T-cell (primary cell): ENCODE measurements at regions not wholly inside any gene's neighbourhood (a gene's known extent, or its start where the extent isn't known, plus 50 kb on each side); places are given as distances from the start of the nearest gene placed in this dataset.

Experiments
- ATAC-seq, 4 experiments: fragments of 200-7000 bp in 3 of 4; fragments of 150-1000 bp in 1 of 4; cut with Tn5 transposase; replicated peaks in 1 of 4; 1 replicate in 3 of 4; 2 replicates in 1 of 4; pipeline ENCODE4 v1.10.0; 2021; ENCODE audit warnings: moderate library complexity in 3 of 4, mild to moderate bottlenecking in 2 of 4, moderate number of reproducible peaks in 1 of 4
- CTCF ChIA-PET, 2 donors: fragments of 300-600 bp; sonication (Branson Sonifier 250); formaldehyde crosslinking; loops; one replicate each; lab custom pipeline; 2022; ENCODE audit warnings: antibody characterized with exemption in 2 of 2; lab: Charles Lee
- POLR2A ChIA-PET, 2 donors: fragments of 300-600 bp; sonication (Branson Sonifier 250); formaldehyde crosslinking; loops; one replicate each; lab custom pipeline; 2022; ENCODE audit warnings: antibody characterized with exemption in 2 of 2; lab: Charles Lee
- DNase-seq, 35 experiments: peaks; one replicate each; pipeline versions ENCODE4 v3.0.0 to v3.0.0-alpha.2; 2013 to 2023
- H3K27ac ChIP-seq: one replicate; pipeline ENCODE4 v1.5.1; 2013; ENCODE audit warnings: low read length
- H3K27me3 ChIP-seq, 2 experiments: replicated peaks in 1 of 2; 1 replicate in 1 of 2; 2 replicates in 1 of 2; pipeline versions ENCODE4 v1.6.1 to v1.7.0; 2013; ENCODE audit warnings: low read length in 1 of 2, mixed read lengths in 1 of 2; ENCODE audit not compliant: control insufficient read depth in 2 of 2, insufficient read depth in 2 of 2; ENCODE audit errors: extremely low read depth in 1 of 2
- H3K36me3 ChIP-seq, 2 donors: 1 replicate in 1 of 2; 2 replicates in 1 of 2; pipeline versions ENCODE4 v1.6.1 to v1.7.0; 2013; ENCODE audit warnings: low read length in 1 of 2; ENCODE audit not compliant: control insufficient read depth in 2 of 2, insufficient read depth in 1 of 2; ENCODE audit errors: extremely low read depth in 1 of 2
- H3K4me1 ChIP-seq, 2 experiments: 1 replicate in 1 of 2; 2 replicates in 1 of 2; pipeline versions ENCODE4 v1.6.1 to v1.7.0; 2013; ENCODE audit warnings: low read length in 2 of 2, mixed read lengths in 1 of 2; ENCODE audit not compliant: insufficient read depth in 2 of 2, control insufficient read depth in 1 of 2; ENCODE audit errors: extremely low read depth in 1 of 2
- H3K4me3 ChIP-seq, 2 donors: 1 replicate in 1 of 2; 2 replicates in 1 of 2; pipeline versions ENCODE4 v1.5.1 to v1.7.0; 2013; ENCODE audit warnings: mild to moderate bottlenecking in 2 of 2, low read length in 1 of 2, moderate library complexity in 1 of 2; ENCODE audit not compliant: control insufficient read depth in 1 of 2; ENCODE audit errors: extremely low read depth in 1 of 2
- H3K9me3 ChIP-seq: 2 replicates; pipeline ENCODE4 v1.7.0; 2013
- H3K27ac Mint-ChIP-seq, 2 donors: one replicate each; pipeline ENCODE4 v1.8.0; 2020 to 2021; ENCODE audit warnings: mild to moderate bottlenecking in 2 of 2, mixed read lengths in 2 of 2
- H3K27me3 Mint-ChIP-seq, 2 donors: one replicate each; pipeline ENCODE4 v1.8.0; 2021 to 2022; ENCODE audit warnings: mixed read lengths in 2 of 2
- H3K36me3 Mint-ChIP-seq: one replicate; pipeline ENCODE4 v1.8.0; 2021; ENCODE audit warnings: mixed read lengths
- H3K4me1 Mint-ChIP-seq, 3 donors: one replicate each; pipeline ENCODE4 v1.8.0; 2020 to 2022; ENCODE audit warnings: mixed read lengths in 3 of 3, mild to moderate bottlenecking in 1 of 3
- H3K4me3 Mint-ChIP-seq, 3 donors: one replicate each; pipeline ENCODE4 v1.8.0; 2020 to 2022; ENCODE audit warnings: mild to moderate bottlenecking in 3 of 3, mixed read lengths in 3 of 3, moderate library complexity in 3 of 3
- H3K9me3 Mint-ChIP-seq, 3 donors: one replicate each; pipeline ENCODE4 v1.8.0; 2020 to 2022; ENCODE audit warnings: mixed read lengths in 3 of 3
- WGBS: methylation state at CpG from one replicate; pipeline ENCODE4 v1.1.5; 2013; ENCODE audit warnings: missing lambda C conversion rate; ENCODE audit not compliant: insufficient coverage; 5-methylcytosine and 5-hydroxymethylcytosine counted together

DNA sequence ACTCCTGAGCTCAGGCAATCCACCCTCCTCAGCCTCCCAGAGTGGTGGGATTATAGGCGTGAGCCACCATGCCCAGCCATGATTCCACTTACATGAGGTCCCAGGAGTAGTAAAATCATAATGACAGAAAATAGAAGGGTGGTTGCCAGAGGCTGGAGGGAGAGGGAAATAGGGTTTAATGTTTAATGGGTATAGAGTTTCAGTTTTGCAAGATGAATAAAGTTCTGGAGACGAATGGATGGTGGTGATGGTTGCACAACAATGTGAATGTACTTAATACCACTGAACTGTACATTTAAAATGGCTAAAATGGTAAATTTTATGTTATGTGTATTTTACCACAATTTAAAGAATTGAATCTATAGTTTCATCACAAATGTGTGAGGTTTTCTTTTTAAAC is 146.5 kb upstream of the ABCA1 start:
- Mint-ChIP-seq H3K4me1 (no peaks in the 10 kb centered on the region), H3K27me3 (no peaks in the 10 kb centered on the region), H3K27ac (no peak overlapping the region), H3K36me3 (no peaks in the 10 kb centered on the region), H3K4me3 (no peak overlapping the region), H3K9me3 (no peaks in the 10 kb centered on the region)
- no peaks in the 10 kb centered on the region for H3K9me3 ChIP-seq
- DNase-seq (no peak), ATAC-seq (no peak)
- H3K4me1 ChIP-seq = no peaks in the 10 kb centered on the region
- H3K27ac ChIP-seq = no peak overlapping the region
- WGBS = no CpG with 5 or more reads among the region's 2 CpGs
- no peaks in the 10 kb centered on the region for H3K27me3 ChIP-seq
- POLR2A ChIA-PET = no interaction called here
- CTCF ChIA-PET = interaction anchor here in 1 of 2 donors (0.7 kb wide), 1 partner anchor 145 kb away, joined by 5 read pairs; no protein-coding TSS in a partner anchor
- H3K36me3 ChIP-seq = no peaks in the 10 kb centered on the region
- no peak overlapping the region for H3K4me3 ChIP-seq

- Histone ChIP-seq H3K9me3 (no peaks in the 10 kb centered on the region), H3K27ac (no peak overlapping the region), H3K36me3 (no peaks in the 10 kb centered on the region), H3K4me1 (no peaks in the 10 kb centered on the region), H3K4me3 (no peak overlapping the region), H3K27me3 (no peaks in the 10 kb centered on the region)
- DNase-seq (no peak), ATAC-seq (no peak)
- Mint-ChIP-seq H3K9me3 (no peaks in the 10 kb centered on the region), H3K4me3 (no peak overlapping the region), H3K27me3 (no peaks in the 10 kb centered on the region), H3K36me3 (no peaks in the 10 kb centered on the region), H3K4me1 (no peaks in the 10 kb centered on the region), H3K27ac (no peak overlapping the region)
- POLR2A ChIA-PET = no interaction called here
- CTCF ChIA-PET = no interaction called here
- WGBS = 75% methylated on average over 5 of the region's 5 CpGs
Observed at GRCh38 chr9:105076729-105077128, 148.8 kb upstream of the ABCA1 start.

GRCh38 chr9:105079457-105079856 is 151.5 kb upstream of the ABCA1 start:
- no peaks in the 10 kb centered on the region for H3K4me1 ChIP-seq
- Mint-ChIP-seq H3K36me3 (no peaks in the 10 kb centered on the region), H3K4me3 (no peak overlapping the region), H3K27ac (no peak overlapping the region), H3K27me3 (no peaks in the 10 kb centered on the region), H3K4me1 (no peaks in the 10 kb centered on the region), H3K9me3 (no peaks in the 10 kb centered on the region)
- ChIA-PET CTCF (no interaction called here), POLR2A (interaction anchor here in 1 of 2 donors (0.5 kb wide), 1 partner anchor 13 kb away, joined by 8 read pairs; no protein-coding TSS in a partner anchor)
- no peaks in the 10 kb centered on the region for H3K27me3 ChIP-seq
- no peaks in the 10 kb centered on the region for H3K36me3 ChIP-seq
- ATAC-seq (no peak), DNase-seq (no peak)
- WGBS = 100% methylated on average over 1 of the region's 2 CpGs
- H3K27ac ChIP-seq = no peak overlapping the region
- H3K4me3 ChIP-seq = no peak overlapping the region
- no peaks in the 10 kb centered on the region for H3K9me3 ChIP-seq

- Histone ChIP-seq H3K4me1 (no peaks in the 10 kb centered on the region), H3K27me3 (no peaks in the 10 kb centered on the region), H3K9me3 (no peaks in the 10 kb centered on the region), H3K4me3 (no peak overlapping the region), H3K36me3 (no peaks in the 10 kb centered on the region), H3K27ac (no peak overlapping the region)
- DNase-seq (no peak), ATAC-seq (no peak)
- no peaks in the 10 kb centered on the region for H3K36me3 Mint-ChIP-seq
- no peaks in the 10 kb centered on the region for H3K27me3 Mint-ChIP-seq
- no peaks in the 10 kb centered on the region for H3K9me3 Mint-ChIP-seq
- WGBS = 79% methylated on average over 7 of the region's 7 CpGs
- no peak overlapping the region for H3K4me3 Mint-ChIP-seq
- H3K4me1 Mint-ChIP-seq = no peaks in the 10 kb centered on the region
- POLR2A ChIA-PET = interaction anchor here in 1 of 2 donors (0.6 kb wide), 1 partner anchor 270 kb away, joined by 3 read pairs; no protein-coding TSS in a partner anchor
- CTCF ChIA-PET = interaction anchor here in 1 of 2 donors (0.6 to 0.7 kb wide), 3 partner anchors 78 to 248 kb away, joined by 3 to 5 read pairs (median 3); no protein-coding TSS in a partner anchor
- no peak overlapping the region for H3K27ac Mint-ChIP-seq
Observed at GRCh38 chr9:105082843-105083242, 154.9 kb upstream of the ABCA1 start.

- Histone ChIP-seq H3K4me1 (no peaks in the 10 kb centered on the region), H3K9me3 (no peaks in the 10 kb centered on the region), H3K36me3 (no peaks in the 10 kb centered on the region), H3K4me3 (no peak overlapping the region), H3K27me3 (no peaks in the 10 kb centered on the region), H3K27ac (no peak overlapping the region)
- WGBS = no CpG with 5 or more reads among the region's 2 CpGs
- H3K4me3 Mint-ChIP-seq = no peak overlapping the region
- no peak for ATAC-seq
- H3K27ac Mint-ChIP-seq = no peak overlapping the region
- H3K9me3 Mint-ChIP-seq = no peaks in the 10 kb centered on the region
- no peaks in the 10 kb centered on the region for H3K27me3 Mint-ChIP-seq
- no peaks in the 10 kb centered on the region for H3K4me1 Mint-ChIP-seq
- ChIA-PET CTCF (interaction anchor here in 1 of 2 donors (0.6 to 0.7 kb wide), 4 partner anchors 51 to 248 kb away, joined by 3 to 5 read pairs (median 4); no protein-coding TSS in a partner anchor), POLR2A (no interaction called here)
- H3K36me3 Mint-ChIP-seq = no peaks in the 10 kb centered on the region
- DNase-seq = no peak
Observed at GRCh38 chr9:105083256-105083655, 155.3 kb upstream of the ABCA1 start.

DNA sequence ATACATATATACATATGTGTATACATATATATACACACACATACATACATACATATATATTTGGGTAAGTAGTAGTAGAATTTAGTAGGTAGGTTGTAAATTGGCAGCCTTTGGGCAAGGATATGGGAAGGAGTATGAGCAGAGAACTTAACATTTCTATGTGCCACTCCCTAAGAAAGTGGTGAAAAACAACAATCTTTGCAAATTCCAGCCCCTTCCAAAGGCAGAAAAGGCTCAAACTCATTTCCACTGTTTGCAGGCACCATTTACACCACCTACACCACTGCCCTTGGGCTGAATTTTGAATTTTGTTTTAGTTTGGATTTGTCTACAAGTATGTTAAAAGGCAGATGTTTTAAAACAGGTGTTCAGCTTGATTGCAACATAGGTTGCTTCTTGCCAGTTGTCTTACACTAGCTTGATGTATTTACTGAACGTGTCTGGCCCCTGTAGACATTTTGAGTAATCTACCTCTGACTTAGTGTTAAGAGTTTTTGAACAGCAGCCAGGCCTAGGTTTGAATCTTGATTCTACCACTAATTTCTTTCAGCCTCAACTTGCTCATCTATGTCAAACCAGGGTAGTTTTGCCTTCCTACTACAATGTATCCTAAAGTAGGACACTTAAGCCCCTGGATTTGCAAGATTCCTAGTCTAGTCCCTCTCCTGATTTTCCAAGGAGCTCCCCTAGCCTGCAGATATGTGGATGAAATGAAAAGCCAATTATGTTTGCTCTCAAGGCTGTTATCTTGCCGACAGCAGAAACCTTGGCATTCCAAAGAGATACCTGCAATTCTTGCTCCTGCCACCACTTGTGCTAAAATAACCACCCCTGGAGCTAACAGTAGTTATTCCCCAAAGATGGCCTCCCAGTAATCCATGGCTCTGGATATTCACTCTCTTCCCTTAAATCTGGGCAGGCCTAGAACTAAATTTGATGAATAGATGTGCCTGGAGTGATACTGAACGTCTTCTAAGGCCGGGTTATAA is 156.2 kb upstream of the SLC44A1 start:
- Mint-ChIP-seq H3K27me3 (no peaks in the 10 kb centered on the region), H3K4me3 (no peak overlapping the region), H3K27ac (no peak overlapping the region), H3K9me3 (no peaks in the 10 kb centered on the region), H3K36me3 (no peaks in the 10 kb centered on the region), H3K4me1 (no peaks in the 10 kb centered on the region)
- H3K4me3 ChIP-seq = no peak overlapping the region
- no peaks in the 10 kb centered on the region for H3K36me3 ChIP-seq
- WGBS = no CpG with 5 or more reads among the region's 4 CpGs
- H3K9me3 ChIP-seq = no peaks in the 10 kb centered on the region
- POLR2A ChIA-PET = no interaction called here
- DNase-seq = no peak
- CTCF ChIA-PET = no interaction called here
- H3K4me1 ChIP-seq = no peaks in the 10 kb centered on the region
- no peak for ATAC-seq
- H3K27ac ChIP-seq = no peak overlapping the region
- H3K27me3 ChIP-seq = no peaks in the 10 kb centered on the region
